ENCODE measurements at regions not wholly inside any gene's neighbourhood (a gene's known extent, or its start where the extent isn't known, plus 50 kb on each side); places are given as distances from the start of the nearest gene placed in this dataset.

- H3K9ac ChIP-seq, result no peak overlapping the region
- ChIA-PET POLR2A (no interaction called here), CTCF (no interaction called here)
- H3K27ac ChIP-seq (ENCODE audit: low read depth in 2 of 2, low read length in 1 of 2), result no peak overlapping the region
- no peak overlapping the region for H3K4me2 ChIP-seq
- no peaks in the 10 kb centered on the region for H3F3A ChIP-seq (replicated peaks; ENCODE audit: insufficient read depth)
- H3K4me1 ChIP-seq (ENCODE audit: control insufficient read depth in 1 of 2, insufficient read depth in 2 of 2, low read depth in 1 of 2, low read length in 1 of 2), result no peaks in the 10 kb centered on the region
- H3K9me3 ChIP-seq, result no peaks in the 10 kb centered on the region
- no peak overlapping the region for H2AFZ ChIP-seq (ENCODE audit: low read depth)
- TF ChIP-seq, protein P1, sequence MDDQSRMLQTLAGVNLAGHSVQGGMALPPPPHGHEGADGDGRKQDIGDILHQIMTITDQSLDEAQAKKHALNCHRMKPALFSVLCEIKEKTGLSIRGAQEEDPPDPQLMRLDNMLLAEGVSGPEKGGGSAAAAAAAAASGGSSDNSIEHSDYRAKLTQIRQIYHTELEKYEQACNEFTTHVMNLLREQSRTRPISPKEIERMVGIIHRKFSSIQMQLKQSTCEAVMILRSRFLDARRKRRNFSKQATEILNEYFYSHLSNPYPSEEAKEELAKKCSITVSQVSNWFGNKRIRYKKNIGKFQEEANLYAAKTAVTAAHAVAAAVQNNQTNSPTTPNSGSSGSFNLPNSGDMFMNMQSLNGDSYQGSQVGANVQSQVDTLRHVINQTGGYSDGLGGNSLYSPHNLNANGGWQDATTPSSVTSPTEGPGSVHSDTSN (IDR thresholded peaks at IDR 0.05), result no peak
- no peak for TF ChIP-seq TAF1 (IDR thresholded peaks at IDR 0.05; ENCODE audit: borderline replicate concordance, low read depth, low read length)
- TF ChIP-seq POLR2AphosphoS5 (IDR thresholded peaks at IDR 0.05; ENCODE audit: low read depth, low read length), result no peak
- TF ChIP-seq CHD2 (IDR thresholded peaks at IDR 0.05; ENCODE audit: low read length, partially characterized antibody), result no peak
- TF ChIP-seq NRF1 (IDR thresholded peaks at IDR 0.05; ENCODE audit: low read depth, low read length), result no peak
- no peak for TF ChIP-seq RCOR1 (IDR thresholded peaks at IDR 0.05; ENCODE audit: low read length)
- TF ChIP-seq TEAD4 (IDR thresholded peaks at IDR 0.05; ENCODE audit: borderline replicate concordance, insufficient read depth), result no peak
- TF ChIP-seq JUND (IDR thresholded peaks at IDR 0.05), result no peak
- no peak for TF ChIP-seq GABPA (IDR thresholded peaks at IDR 0.05; ENCODE audit: low read depth)
- no peak for TF ChIP-seq FOSL2 (IDR thresholded peaks at IDR 0.05; ENCODE audit: borderline replicate concordance, low read depth)
- no peak for TF ChIP-seq FOXM1 (IDR thresholded peaks at IDR 0.05; ENCODE audit: low read depth)
- TF ChIP-seq NFIC (IDR thresholded peaks at IDR 0.05; ENCODE audit: borderline replicate concordance), result no peak
- no peak for TF ChIP-seq SIN3A (IDR thresholded peaks at IDR 0.05; ENCODE audit: borderline replicate concordance, low read depth, low read length)
- no peak for TF ChIP-seq YY1 (IDR thresholded peaks at IDR 0.05; ENCODE audit: low read depth)
- no peak for TF ChIP-seq RFX5 (IDR thresholded peaks at IDR 0.05; ENCODE audit: low read length)
- no peak for TF ChIP-seq USF2 (IDR thresholded peaks at IDR 0.05; ENCODE audit: borderline replicate concordance, low read depth, low read length)
- TF ChIP-seq EZH2phosphoT487 (IDR thresholded peaks at IDR 0.05; ENCODE audit: borderline replicate concordance, low read depth), result no peak
- no peak for TF ChIP-seq RXRA (IDR thresholded peaks at IDR 0.05; ENCODE audit: borderline replicate concordance, low read depth)
- H3K9me2 ChIP-seq, result no peaks in the 10 kb centered on the region
- no peak for DNase-seq
- H3K27me3 ChIP-seq (ENCODE audit: insufficient read depth), result no peaks in the 10 kb centered on the region
- no peaks in the 10 kb centered on the region for H3K36me3 ChIP-seq (replicated peaks in 1 of 2; ENCODE audit: control insufficient read depth in 1 of 2, insufficient read depth in 2 of 2, low read length in 1 of 2)
- no peak overlapping the region for H3K4me3 ChIP-seq (ENCODE audit: low read depth in 2 of 2, low read length in 1 of 2)
- H4K20me1 ChIP-seq (ENCODE audit: insufficient read depth), result no peaks in the 10 kb centered on the region
- no peaks in the 10 kb centered on the region for H3K79me2 ChIP-seq (ENCODE audit: insufficient read depth)
Observed at GRCh38 chr6:132227904-132228303, 173.4 kb downstream of the MOXD1 start.

GRCh38 chr6:132224943-132225342 is 176.3 kb downstream of the MOXD1 start:
- 20% methylated on average over 3 of the region's 3 CpGs for WGBS (ENCODE audit: low lambda C conversion rate)
- POLR2A ChIA-PET, result no interaction called here
- no peak for DNase-seq
- no peak overlapping the region for H3K27ac ChIP-seq (ENCODE audit: low read depth in 2 of 2, low read length in 1 of 2)
- no peaks in the 10 kb centered on the region for H3K9me2 ChIP-seq
- H3K4me2 ChIP-seq, result no peak overlapping the region
- CTCF ChIA-PET, result no interaction called here
- H4K20me1 ChIP-seq (ENCODE audit: insufficient read depth), result no peaks in the 10 kb centered on the region
- no peaks in the 10 kb centered on the region for H3K36me3 ChIP-seq (replicated peaks in 1 of 2; ENCODE audit: control insufficient read depth in 1 of 2, insufficient read depth in 2 of 2, low read length in 1 of 2)
- H3K9me3 ChIP-seq, result no peaks in the 10 kb centered on the region
- no peaks in the 10 kb centered on the region for H3K79me2 ChIP-seq (ENCODE audit: insufficient read depth)
- H2AFZ ChIP-seq (ENCODE audit: low read depth), result no peak overlapping the region
- H3K4me1 ChIP-seq (ENCODE audit: control insufficient read depth in 1 of 2, insufficient read depth in 2 of 2, low read depth in 1 of 2, low read length in 1 of 2), result no peaks in the 10 kb centered on the region
- no peak for TF ChIP-seq MXI1 (IDR thresholded peaks at IDR 0.05; ENCODE audit: low read depth, low read length)
- TF ChIP-seq GABPA (IDR thresholded peaks at IDR 0.05; ENCODE audit: low read depth), result no peak
- no peak for TF ChIP-seq FOXJ3 (CRISPR knock-in tag; IDR thresholded peaks at IDR 0.05)
- TF ChIP-seq NRF1 (IDR thresholded peaks at IDR 0.05; ENCODE audit: low read depth, low read length), result no peak
- no peak for TF ChIP-seq USF1 (IDR thresholded peaks at IDR 0.05; ENCODE audit: borderline replicate concordance, low read depth)
- no peak for TF ChIP-seq EP300 (IDR thresholded peaks at IDR 0.05; ENCODE audit: borderline replicate concordance in 1 of 2, low read depth in 1 of 2, low read length in 1 of 2)
- no peak for TF ChIP-seq CTCF (IDR thresholded peaks at IDR 0.05)
- TF ChIP-seq JUND (IDR thresholded peaks at IDR 0.05), result no peak
- TF ChIP-seq MEF2A (IDR thresholded peaks at IDR 0.05; ENCODE audit: borderline replicate concordance, low read depth), result no peak
- TF ChIP-seq SIN3A (IDR thresholded peaks at IDR 0.05; ENCODE audit: borderline replicate concordance, low read depth, low read length), result no peak
- TF ChIP-seq SMC3 (IDR thresholded peaks at IDR 0.05; ENCODE audit: low read depth, low read length), result no peak
- H3K27me3 ChIP-seq (ENCODE audit: insufficient read depth), result no peaks in the 10 kb centered on the region
- no peak overlapping the region for H3K9ac ChIP-seq
- no peaks in the 10 kb centered on the region for H3F3A ChIP-seq (replicated peaks; ENCODE audit: insufficient read depth)
- H3K4me3 ChIP-seq (ENCODE audit: low read depth in 2 of 2, low read length in 1 of 2), result no peak overlapping the region

All from SK-N-SH (cell line).